NB4 (cell line): ENCODE measurements at regions not wholly inside any gene's neighbourhood (a gene's known extent, or its start where the extent isn't known, plus 50 kb on each side); places are given as distances from the start of the nearest gene placed in this dataset.

Source experiments
- CTCF ChIP-seq: IDR thresholded peaks from one replicate; pipeline ENCODE4 v1.5.1; 2012; ENCODE audit warnings: low read depth, low read length
- POLR2A ChIP-seq: IDR thresholded peaks from 2 replicates; pipeline ENCODE4 v1.6.1; 2011; ENCODE audit warnings: mild to moderate bottlenecking; ENCODE audit not compliant: insufficient read length; ENCODE audit errors: extremely low read depth

GRCh38 chr6:15901141-15902115, 227.5 kb upstream of the MYLIP start:
- TF ChIP-seq CTCF, result no peak
- no peak for TF ChIP-seq POLR2A
